ENCODE measurements at regions not wholly inside any gene's neighbourhood (a gene's known extent, or its start where the extent isn't known, plus 50 kb on each side); places are given as distances from the start of the nearest gene placed in this dataset.
"Not testable (repeated sequence)": the region's sequence is repeated elsewhere in the genome, so short reads cannot be mapped to it uniquely, and the experiment has no call there.

DNA sequence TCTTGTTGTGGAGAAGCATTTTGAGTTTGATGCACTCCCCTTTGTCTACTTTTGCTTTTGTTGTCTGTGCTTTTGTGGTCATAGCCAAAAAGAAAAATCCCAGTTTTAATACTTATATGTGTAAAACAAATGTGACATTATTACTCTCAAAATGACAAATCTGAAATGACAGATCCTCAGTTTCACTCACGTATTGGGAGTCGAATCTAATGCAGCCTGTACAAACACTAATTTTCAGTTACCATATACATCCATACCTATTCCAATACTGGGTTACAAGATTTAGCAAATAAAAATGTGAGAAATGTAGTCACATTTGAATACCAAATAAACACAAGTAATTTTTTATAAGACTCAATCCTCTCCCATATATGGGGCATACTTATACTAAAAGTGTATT lies 148.2 kb upstream of the ZNF516 start:
- DNase-seq = no peak

DNA sequence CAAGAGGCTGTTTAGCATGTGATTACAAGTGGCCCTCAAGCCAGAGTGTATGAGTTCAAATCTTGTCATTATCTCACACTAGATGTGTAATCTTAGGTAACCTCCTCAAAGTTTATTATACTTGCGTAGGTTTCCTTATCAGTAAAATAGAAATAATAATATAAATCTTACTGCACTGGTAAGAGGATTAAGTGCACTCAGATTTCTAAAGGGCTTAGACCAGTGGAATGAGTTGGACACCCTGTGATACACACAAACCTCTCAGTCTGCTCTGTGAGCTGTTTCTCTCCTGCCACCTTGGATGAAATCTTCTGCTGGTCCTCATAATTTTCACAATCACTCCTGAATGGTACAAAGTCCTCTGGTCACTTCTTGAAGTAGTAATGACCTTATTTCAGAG lies 145.4 kb upstream of the ZNF516 start:
- DNase-seq = no peak

DNA sequence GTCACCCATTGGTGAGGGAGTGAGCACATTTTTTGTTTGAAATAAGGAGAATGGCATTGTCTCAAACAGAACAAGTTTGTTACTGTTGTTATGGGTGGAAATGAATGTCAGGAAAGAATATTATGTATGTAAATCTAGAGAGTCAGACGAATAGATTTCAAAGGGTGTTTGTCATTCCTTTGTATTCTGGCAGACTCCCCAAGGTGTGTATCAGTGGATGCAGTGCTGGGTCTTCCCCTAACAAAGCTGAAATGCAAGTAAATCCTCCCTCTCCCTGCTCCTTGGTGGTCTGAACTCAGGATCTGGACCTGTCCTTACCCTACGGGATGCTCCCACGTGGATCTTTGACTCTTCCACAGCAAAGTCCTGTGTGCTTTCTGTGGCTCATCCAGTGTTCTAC lies 139.5 kb upstream of the ZNF516 start:
- DNase-seq = no peak

DNA sequence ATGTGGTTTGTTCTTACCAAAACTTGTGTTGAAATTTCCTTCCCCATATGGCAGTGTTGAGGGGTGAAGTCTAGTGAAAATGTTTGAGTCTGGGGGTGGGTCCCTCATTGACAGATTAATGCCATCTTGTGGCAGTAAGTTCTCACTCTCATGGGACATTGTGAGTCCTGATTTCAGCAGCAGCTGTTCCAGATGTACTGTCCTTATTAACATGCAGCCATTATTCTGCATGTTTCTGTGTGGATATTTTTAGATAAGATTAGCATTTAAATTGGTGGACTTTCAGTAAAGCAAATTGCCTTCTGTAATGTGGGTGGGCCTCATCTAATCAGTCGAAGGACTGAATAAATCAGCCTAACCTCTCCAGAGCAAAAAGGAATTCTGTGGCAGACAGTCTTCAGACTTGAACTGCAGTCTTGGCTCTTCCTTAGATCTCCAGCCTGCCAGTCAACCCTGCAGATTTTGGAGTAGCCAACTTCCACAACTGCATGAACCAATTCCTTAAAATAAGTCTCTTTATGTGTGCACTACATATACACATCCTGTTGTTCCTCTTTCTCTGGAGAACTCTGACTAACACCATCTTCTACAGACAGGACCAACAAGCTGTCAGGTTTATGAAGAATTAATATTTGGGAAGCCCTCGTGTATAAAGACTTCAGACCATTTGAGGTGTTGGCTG lies 138.7 kb upstream of the ZNF516 start:
- no peak for DNase-seq

DNA sequence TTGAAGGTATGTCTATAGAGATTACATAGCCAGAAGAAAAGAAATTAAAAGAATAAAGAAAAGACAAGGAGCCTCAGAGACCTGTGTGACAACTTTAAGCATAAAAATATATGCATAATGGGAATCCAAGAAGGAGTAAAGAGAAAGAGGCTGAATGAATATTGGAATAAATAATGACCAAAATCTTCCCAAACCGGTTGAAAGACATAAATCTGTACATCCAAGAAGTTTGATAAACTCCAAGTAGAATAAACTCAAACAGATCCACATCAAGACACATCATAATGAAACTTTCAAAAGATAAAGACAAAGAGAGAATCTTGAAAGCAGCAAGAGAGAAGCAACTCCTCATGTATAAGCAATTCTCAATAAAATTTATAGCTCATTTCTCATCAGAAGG lies 132.4 kb upstream of the ZNF516 start:
- no peak for DNase-seq

DNA sequence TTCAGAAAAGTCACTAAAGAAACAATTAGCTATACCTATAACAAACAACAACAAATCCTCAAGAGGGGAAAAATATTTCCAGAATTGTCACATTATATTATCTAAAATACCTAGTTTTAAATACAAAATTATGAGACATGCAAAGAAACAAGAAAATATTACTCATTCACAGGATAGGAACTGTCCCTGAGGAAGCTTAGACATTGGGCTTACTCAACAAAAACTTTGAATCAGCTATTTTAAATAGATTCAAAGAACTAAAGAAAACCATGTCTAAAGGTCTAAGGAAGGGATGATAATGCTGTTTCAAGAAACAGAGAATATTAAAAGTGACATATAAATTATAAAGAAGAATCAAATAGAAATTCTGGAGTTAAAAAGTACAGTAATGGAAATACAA lies 131.9 kb upstream of the ZNF516 start:
- no peak for DNase-seq

DNA sequence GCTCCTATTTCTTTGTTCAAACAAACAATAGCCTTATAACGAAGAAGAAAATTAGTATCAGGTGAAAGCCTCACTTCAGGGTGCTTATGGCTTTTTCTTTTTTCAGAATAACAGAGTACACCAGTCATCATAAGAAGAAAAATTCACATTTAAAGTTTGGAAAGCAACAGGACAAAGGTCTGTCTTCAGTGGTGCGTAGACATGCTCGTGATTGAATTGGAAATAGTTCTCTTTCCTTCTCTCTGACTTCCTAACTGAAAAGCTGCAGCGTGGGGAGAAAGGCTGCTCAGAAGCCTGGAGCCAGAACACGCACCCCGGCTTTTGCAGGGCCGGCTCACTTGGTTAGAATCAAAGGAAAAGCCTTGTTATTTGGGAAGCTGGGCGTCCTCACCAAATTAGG lies 127.6 kb upstream of the ZNF516 start:
- no peak for DNase-seq

DNA sequence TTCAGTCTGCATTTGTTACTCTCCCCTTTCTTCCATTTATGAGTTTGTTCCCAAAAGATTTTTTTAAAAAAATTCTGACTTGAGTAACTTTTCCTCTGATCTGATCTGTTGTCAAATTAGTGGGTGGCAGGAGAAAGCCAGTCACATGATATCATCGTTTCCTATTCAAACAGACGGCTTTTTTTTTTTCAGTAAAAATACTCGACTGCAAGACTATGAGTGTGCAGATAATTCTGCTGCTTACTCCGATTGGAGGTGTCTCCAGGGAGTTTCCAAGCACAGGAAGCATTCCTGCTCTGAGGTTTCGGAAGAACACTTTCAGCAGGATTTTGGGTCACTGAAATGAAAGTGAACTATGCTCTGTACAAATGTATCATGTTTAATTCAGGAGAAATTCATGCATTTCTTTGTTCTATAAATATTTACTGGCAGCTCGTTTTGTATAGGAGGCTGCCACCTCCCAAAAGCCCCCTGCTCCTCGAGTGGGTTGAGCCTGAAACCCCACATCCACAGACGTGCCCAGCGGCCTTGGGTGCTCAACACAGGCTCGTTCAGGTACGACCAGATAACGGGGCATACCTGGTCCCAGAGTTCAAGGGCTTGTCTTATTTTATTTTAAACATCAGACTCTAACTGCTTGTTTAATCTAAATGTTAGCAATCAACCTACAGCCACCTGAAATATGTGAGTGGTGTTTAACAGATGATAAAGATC lies 126.9 kb upstream of the ZNF516 start:
- no peak for DNase-seq

DNA sequence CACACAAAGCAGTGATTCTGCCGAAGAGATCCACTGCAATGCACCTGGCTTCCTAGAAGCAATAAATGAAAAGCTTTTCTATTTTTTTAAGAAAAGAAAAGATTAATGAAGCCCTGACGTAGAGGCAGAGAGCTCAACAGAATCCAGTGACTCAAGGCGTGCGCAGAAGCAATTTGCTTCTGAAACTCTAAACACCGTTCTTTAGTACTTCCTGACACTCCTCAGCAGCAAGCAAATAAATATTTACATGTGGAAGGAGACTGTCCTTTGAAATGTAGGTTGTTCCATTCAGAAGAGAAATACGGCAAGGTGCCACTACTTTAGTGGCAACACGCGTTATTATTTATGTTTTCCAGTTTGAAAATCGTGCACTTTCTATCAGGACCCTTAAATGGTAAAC lies 126.2 kb upstream of the ZNF516 start:
- peak in 1 of 2 donors; percentile 15 for DNase-seq

DNA sequence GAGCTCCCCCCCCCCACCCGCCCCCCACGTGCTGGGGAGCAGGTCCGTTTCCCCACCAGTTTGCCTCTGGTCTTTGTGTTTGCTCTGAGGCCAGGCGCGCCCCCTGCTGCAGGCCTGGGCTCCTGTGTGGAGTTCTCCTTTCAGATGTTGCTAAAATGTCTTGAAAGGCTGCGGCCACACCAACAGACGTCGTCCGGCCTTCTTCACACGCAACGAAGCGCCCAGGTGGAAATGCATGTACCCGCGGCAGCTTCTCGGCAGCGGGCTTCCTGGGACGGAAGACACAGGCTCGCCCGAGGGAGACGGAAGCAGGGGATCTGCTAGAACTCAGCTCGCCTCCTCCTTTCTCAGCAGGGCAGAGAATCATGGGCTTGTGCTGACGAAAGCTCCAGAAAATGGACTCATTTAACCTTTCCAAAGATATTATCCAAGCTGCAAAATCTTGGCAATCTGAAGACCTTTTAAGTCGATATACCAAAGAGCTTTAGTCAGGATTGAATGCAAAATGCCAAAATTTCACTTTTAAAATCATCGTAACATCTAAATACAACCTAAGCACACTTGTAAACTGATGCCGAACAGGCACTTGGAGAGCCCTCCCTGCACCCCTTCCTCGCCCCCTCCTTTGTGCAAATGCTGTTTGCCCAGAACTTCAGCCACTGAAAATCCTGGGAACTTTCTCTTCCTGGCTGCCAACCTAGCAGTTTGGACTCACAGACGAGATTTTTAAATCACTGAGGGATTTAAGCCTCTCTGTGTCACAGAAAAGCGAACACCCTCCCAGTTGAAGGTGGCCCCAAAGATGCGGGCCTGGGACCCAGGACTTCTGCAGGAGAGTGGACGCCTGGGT lies 125.5 kb upstream of the ZNF516 start:
- DNase-seq = peak; percentile 73 to 77

DNA sequence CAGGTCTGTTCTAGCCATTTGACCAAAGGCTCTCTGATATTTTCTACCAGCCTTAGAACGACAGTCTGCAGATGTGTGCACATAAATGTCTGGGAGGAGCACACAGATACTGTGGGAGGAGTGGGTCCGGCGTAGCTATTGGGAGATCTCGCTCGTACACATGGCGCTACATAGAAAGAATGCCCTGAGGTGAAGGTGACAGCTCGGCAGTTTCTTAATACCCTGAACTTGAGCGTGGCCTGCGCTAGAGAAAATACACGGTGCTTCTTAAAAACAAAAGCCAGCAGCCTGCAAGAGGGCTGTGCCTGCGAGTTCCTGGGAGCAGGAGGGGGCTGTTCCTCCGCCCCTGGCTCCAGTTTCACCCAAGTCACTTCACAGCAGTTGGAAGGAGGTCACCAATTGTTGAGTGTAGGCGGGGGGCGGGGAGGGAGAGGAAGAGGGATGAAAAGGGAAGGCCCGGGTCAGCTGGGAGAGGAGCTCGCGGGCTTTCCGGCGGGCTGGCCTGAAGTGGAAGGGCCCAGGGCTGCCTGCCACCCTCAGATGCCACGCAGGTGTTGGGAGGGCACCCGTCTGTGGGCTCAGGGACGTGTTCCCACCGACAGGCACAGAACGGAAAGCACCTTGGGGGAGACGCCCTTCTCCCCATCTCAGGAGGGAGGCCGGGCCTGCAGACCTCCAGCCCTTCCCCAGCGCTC lies 124.7 kb upstream of the ZNF516 start:
- DNase-seq = peak; percentile 79 to 83

DNA sequence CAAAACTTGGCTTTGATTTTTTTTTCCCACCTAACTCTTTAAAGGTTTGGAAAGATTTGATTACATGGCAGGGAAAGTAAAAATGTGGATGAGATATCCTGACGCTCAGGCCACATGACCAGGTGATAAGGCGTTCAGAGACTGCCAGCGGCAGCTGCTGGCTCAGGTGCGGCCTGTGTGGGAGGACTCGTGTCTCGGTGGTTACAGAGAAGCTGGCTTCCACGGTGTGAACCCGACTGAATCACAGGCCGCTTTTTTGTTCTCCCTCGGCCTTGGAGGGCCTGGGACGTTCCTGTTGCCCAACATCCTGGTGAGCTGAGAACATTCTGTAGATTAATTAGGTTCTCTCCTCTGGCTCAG lies 124.2 kb upstream of the ZNF516 start:
- DNase-seq = no peak

DNA sequence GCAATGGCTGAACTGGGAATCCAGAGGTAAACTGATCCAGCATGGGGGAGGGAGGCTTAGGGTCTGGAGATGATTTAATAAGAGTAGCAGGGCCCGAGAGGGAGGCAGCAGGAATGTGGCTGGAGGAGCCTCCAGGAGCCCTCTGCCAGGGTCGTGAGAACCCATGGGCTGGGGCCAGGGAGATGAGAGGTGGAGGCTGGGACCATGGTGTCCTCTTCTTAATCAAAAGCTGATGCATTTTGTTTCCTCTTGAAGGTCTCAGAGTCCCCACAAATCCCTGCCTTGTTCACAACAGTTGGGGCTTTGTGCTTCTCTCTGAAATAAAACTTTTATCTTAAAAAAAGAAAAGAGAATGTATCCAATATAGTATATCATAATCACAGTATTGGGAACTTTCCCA lies 123.7 kb upstream of the ZNF516 start:
- no peak for DNase-seq

DNA sequence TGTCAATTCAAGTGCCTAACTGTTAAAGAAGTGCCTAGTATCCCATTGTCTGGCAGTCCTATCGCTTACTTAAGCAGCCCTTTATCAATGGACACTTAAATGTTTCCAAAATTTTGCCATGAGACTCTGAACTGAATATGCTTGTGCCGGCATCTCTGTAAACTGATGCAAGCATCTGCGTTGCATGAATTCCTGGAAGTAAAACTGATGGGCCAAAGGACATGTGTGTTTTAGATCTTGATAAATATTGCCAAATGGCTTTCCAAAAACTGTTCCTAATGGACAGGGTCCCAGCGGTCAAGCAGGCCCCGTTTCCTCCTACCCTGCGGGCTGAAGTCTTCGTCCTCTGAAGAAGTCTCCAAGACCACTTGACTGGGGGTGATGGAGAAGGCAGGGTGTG lies 121.3 kb upstream of the ZNF516 start:
- DNase-seq = no peak

DNA sequence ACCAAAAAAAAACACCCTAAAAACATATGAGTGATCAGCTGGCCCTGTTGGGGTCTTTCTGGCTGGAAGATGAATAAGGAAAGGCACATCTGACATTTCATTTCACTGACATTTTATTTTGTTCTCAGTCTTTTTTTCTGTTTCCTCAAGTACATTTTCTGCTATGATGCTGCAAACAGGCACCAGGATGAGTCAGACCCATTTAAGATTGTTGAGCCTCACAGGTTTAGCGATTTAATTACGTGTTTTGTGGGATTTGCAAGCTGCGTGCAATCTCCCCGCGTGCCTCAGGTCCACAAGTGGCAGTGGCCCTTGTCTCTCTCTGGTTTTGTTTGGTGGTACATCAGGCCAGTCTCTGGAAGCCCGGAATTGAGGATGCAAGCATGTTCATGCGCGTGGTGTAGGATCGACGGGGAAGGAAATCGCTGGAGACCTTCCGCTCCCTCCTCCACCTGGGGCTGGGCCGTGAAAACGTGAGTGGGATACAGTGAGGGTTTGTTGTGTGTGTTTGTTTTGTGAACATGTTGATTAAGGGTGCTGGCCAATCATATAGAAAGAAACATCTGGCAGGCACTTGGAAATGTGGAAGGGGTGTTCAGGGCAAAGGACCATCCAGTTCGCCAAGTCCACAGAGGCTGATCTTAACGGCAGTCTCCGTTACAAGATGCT lies 120.2 kb upstream of the ZNF516 start:
- no peak for DNase-seq

DNA sequence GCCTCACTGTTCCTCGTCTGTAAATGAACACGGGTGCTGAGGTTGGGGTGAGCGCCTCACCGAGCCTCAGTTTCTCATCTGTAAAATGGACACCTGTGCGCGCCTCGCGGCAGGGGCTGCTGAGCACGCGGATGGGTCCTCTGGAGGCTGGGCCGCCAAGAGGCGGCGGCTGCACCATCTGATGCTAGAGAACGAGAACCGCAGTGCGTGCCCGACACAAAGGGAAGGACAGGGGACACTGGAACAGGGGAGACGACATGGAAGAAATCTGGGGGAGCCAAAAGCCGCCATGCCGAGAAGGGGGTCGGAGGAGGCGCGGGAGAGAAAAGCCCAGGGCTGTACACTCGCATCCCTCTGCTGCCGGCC lies 118.7 kb upstream of the ZNF516 start:
- no peak for DNase-seq

DNA sequence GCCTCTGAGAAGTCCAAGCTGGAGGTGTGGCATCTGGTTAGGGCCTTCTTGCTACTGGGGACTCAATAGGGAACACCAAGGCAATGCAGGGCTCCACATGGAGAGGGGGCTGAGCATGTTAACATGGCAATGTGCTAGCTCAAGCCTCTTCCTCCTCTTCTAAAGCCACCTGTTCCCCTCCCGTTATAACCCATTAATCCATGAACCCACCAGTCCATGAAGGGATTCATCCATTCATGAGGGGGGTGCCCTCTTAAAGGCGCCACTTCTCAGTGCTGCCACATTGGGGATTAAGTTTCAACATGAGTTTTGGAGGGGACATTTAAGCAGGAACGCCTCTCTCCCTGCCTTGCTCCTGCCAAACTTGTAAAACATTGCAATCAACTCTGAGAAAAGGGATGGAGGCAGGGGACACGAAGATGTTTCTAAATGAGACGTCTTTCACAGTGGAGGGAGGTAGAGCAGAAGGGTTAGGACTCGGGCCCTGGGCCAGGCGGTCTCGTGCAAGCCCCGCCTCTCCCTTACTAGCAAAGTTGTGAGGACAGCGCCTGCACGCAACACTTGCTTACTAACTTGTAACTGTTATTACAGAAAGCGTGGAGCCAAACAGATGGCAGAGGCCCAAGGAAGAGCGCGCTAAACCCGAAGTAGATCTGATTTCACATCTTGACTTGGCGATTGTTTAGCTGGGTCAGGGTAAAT lies 118.2 kb upstream of the ZNF516 start:
- DNase-seq = no peak

DNA sequence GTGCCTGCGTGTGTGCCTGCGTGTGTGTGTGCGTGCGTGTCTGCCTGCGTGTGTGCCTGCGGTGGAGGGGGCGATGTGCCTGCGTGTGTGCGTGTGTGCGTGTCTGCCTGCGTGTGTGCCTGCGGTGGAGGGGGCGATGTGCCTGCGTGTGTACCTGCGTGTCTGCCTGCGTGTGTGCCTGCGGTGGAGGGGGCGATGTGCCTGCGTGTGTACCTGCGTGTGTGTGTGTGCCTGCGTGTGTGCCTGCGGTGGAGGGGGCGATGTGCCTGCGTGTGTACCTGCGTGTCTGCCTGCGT lies 116.7 kb upstream of the ZNF516 start:
- not testable (repeated sequence) for DNase-seq

DNA sequence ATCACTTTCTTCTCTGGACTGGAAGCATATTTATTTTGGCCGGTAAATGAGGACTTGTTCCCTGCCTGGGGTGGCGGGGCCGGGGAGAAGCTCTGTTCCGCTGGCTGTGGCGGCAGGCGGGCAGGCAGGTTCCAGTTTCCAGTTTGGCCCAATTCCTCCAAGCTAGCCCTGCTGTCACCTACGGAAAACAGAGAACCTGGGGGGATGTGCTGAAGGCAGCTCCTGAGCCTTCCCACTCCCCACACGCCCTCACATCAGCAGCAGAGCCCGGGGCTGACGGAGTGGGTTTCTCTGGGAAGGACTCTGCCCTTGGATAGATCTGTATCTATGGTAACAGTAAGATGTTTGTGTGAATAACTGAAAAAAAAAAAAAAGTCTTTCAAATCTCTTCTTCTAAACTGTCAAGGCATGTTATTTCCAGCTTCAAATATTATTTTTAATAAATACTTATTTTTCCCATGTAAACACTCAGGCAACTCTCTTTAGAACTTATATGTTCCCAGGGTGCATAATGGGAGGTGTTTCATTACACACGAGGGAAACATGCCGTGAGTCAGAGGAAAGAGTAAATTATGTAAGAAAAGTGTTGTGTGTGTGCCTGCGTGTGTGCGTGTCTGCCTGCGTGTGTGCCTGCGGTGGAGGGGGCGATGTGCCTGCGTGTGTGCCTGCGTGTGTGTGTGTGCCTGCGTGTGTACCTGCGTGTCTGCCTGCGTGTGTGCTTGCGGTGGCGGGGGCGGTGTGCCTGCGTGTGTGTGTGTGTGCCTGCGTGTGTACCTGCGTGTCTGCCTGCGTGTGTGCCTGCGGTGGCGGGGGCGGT lies 116.1 kb upstream of the ZNF516 start:
- no peak for DNase-seq

DNA sequence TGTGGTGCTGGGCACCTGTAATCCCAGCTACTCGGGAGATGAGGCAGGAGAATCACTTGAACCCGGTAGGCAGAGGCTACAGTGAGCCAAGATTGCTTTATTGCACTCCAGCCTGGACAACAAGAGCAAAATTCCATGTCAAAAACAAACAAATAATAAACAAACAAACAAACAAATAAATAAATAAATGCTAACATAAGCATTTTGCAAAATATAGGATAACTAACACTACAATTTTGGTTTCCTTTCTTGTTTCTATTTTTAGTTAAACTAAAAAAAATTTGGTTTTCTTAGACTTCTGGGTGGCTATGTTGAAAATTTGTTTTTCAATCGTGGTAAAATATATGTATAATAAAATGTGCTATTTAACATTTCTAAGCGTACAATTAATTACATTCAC lies 115.0 kb upstream of the ZNF516 start:
- no peak for DNase-seq

All from right lung (tissue), 2 donors.